ENCODE measurements at regions not wholly inside any gene's neighbourhood (a gene's known extent, or its start where the extent isn't known, plus 50 kb on each side); places are given as distances from the start of the nearest gene placed in this dataset.

DNA sequence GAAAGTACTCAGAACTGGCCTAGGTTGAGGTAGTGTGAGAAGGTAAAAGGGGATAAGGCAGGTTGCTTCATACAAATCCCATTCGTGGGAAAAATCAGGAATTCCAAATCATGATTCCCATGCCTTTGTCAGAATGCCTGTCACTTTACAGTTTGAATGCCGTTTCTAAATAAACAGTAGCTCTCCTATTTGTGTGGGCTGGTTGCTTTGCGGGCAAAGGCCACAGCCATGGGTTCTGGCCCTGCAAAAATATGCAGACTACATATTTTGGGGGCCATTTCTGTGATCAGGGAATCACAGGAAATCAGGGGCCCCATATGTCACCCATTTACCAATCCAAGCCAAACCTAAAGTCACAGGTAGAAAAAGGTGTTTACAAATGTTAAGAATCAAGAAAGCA, 161.3 kb upstream of the BMP4 start (continued):
- no peak for TF ChIP-seq IRF3 (IDR thresholded peaks at IDR 0.05; ENCODE audit: low read depth, low read length)
- no peak for TF ChIP-seq SMC3 (IDR thresholded peaks at IDR 0.05; ENCODE audit: low read depth, low read length)
- no peak for TF ChIP-seq MAX (IDR thresholded peaks at IDR 0.05; ENCODE audit: low read depth)
- no peak for TF ChIP-seq EP300 (IDR thresholded peaks at IDR 0.05; ENCODE audit: borderline replicate concordance in 1 of 2, low read depth in 1 of 2, low read length in 1 of 2)
- TF ChIP-seq, protein P1, sequence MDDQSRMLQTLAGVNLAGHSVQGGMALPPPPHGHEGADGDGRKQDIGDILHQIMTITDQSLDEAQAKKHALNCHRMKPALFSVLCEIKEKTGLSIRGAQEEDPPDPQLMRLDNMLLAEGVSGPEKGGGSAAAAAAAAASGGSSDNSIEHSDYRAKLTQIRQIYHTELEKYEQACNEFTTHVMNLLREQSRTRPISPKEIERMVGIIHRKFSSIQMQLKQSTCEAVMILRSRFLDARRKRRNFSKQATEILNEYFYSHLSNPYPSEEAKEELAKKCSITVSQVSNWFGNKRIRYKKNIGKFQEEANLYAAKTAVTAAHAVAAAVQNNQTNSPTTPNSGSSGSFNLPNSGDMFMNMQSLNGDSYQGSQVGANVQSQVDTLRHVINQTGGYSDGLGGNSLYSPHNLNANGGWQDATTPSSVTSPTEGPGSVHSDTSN (IDR thresholded peaks at IDR 0.05): no peak
- TF ChIP-seq NFIC (IDR thresholded peaks at IDR 0.05; ENCODE audit: borderline replicate concordance): no peak

DNA sequence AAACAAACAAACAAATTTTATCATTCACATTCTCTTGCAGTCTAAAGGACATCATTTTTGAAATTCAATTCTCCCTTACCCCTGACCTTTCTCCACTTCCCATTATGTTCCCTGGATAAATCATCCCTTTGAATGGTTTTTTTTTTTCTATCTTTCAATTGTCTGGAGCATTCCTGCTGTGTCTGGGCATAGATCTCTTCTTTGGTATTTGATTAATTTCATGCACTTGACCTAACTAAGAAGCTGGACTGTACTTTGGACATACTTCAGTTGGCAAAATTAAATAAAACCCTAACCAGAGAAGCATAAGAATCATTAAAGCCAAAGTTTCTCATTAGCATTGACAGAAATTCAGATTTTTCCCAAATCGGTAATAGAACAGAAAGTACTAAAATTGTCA, 163.6 kb upstream of the BMP4 start:
- peaks cover 17% of the 10 kb centered on the region for H3F3A ChIP-seq (replicated peaks; ENCODE audit: insufficient read depth)
- H3K9ac ChIP-seq: no peak overlapping the region
- H3K27ac ChIP-seq (ENCODE audit: low read depth in 2 of 2, low read length in 1 of 2): no peak overlapping the region
- no peaks in the 10 kb centered on the region for H3K79me2 ChIP-seq (ENCODE audit: insufficient read depth)
- ChIA-PET CTCF (no interaction called here), POLR2A (no interaction called here)
- peaks cover 0 to 14% of the 10 kb centered on the region in 2 experiments; a peak in 1 of 4 replicates for H3K4me1 ChIP-seq (ENCODE audit: control insufficient read depth in 1 of 2, insufficient read depth in 2 of 2, low read depth in 1 of 2, low read length in 1 of 2)
- DNase-seq: no peak
- H2AFZ ChIP-seq (ENCODE audit: low read depth): no peak overlapping the region
- H3K9me2 ChIP-seq: no peaks in the 10 kb centered on the region
- 38% methylated on average over 1 of the region's 1 CpG for WGBS (ENCODE audit: low lambda C conversion rate)
- H3K4me3 ChIP-seq (ENCODE audit: low read depth in 2 of 2, low read length in 1 of 2): no peak overlapping the region
- no peak overlapping the region for H3K4me2 ChIP-seq
- H4K20me1 ChIP-seq (ENCODE audit: insufficient read depth): no peaks in the 10 kb centered on the region
- H3K36me3 ChIP-seq (replicated peaks in 1 of 2; ENCODE audit: control insufficient read depth in 1 of 2, insufficient read depth in 2 of 2, low read length in 1 of 2): no peaks in the 10 kb centered on the region
- no peaks in the 10 kb centered on the region for H3K9me3 ChIP-seq
- no peak for TF ChIP-seq TCF12 (IDR thresholded peaks at IDR 0.05)
- TF ChIP-seq MXI1 (IDR thresholded peaks at IDR 0.05; ENCODE audit: low read depth, low read length): no peak
- no peak for TF ChIP-seq REST (IDR thresholded peaks at IDR 0.05; ENCODE audit: low read depth, low read length)
- TF ChIP-seq EZH2phosphoT487 (IDR thresholded peaks at IDR 0.05; ENCODE audit: borderline replicate concordance, low read depth): no peak
- no peak for TF ChIP-seq FOSL2 (IDR thresholded peaks at IDR 0.05; ENCODE audit: borderline replicate concordance, low read depth)
- no peaks in the 10 kb centered on the region for H3K27me3 ChIP-seq (ENCODE audit: insufficient read depth)

Data from SK-N-SH (cell line).